ENCODE measurements at regions not wholly inside any gene's neighbourhood (a gene's known extent, or its start where the extent isn't known, plus 50 kb on each side); places are given as distances from the start of the nearest gene placed in this dataset.

DNA sequence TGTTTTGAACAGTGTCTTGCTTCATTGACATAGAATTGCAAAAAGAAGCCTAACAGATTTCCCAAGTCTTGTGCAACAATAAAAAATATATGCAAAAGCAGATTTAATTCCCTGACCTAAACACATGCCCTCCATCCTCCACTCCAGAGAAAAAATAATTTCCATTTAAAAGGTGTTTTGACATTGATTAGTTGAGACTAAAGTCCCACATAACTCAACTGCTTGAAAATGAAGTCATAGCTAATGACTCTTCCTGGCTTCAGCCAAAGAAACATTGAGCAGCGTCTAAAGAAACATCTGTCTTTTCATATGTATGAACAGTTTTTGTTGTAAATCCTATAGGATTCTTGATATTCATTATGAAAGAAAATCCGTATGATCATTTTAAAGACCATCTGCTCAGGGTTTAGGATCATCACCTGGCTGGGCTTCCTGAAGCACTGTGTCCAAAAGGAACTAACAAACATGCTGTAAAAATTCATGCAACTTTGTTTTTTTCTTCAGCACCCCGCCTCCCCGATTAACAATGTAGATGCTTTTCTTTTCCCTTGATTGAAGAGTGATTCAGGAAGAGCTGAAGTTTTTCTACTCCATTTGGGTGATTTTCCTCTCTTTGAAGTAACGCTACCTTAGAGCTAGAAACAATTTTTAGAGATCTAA is 273.4 kb downstream of the HS3ST1 start:
- POLR2A ChIA-PET = no interaction called here
- no peak for TF ChIP-seq RBM34 (IDR thresholded peaks at IDR 0.05; ENCODE audit: borderline replicate concordance, insufficient read depth, low read length)
- TF ChIP-seq CHD4 (IDR thresholded peaks at IDR 0.05; ENCODE audit: insufficient read depth, insufficient replicate concordance, low read depth, low read length, poor library complexity, severe bottlenecking) = no peak
- TF ChIP-seq, protein P1, sequence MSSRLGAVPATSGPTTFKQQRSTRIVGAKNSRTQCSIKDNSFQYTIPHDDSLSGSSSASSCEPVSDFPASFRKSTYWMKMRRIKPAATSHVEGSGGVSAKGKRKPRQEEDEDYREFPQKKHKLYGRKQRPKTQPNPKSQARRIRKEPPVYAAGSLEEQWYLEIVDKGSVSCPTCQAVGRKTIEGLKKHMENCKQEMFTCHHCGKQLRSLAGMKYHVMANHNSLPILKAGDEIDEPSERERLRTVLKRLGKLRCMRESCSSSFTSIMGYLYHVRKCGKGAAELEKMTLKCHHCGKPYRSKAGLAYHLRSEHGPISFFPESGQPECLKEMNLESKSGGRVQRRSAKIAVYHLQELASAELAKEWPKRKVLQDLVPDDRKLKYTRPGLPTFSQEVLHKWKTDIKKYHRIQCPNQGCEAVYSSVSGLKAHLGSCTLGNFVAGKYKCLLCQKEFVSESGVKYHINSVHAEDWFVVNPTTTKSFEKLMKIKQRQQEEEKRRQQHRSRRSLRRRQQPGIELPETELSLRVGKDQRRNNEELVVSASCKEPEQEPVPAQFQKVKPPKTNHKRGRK (tag; IDR thresholded peaks at IDR 0.05) = no peak
- no peak for TF ChIP-seq MAFK (IDR thresholded peaks at IDR 0.05; ENCODE audit: low read length)
- no peak for TF ChIP-seq ZNF165 (CRISPR knock-in tag; IDR thresholded peaks at IDR 0.05; ENCODE audit: borderline replicate concordance)
- TF ChIP-seq, protein P2, sequence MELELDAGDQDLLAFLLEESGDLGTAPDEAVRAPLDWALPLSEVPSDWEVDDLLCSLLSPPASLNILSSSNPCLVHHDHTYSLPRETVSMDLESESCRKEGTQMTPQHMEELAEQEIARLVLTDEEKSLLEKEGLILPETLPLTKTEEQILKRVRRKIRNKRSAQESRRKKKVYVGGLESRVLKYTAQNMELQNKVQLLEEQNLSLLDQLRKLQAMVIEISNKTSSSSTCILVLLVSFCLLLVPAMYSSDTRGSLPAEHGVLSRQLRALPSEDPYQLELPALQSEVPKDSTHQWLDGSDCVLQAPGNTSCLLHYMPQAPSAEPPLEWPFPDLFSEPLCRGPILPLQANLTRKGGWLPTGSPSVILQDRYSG (tag; conservative IDR thresholded peaks at IDR 0.05; ENCODE audit: low read depth) = no peak
- no peak for TF ChIP-seq YBX1 (IDR thresholded peaks at IDR 0.05)
- TF ChIP-seq NFRKB (IDR thresholded peaks at IDR 0.05; ENCODE audit: low read depth) = no peak
- no peak for TF ChIP-seq FOXJ3 (CRISPR knock-in tag; IDR thresholded peaks at IDR 0.05)
- TF ChIP-seq, protein P3, sequence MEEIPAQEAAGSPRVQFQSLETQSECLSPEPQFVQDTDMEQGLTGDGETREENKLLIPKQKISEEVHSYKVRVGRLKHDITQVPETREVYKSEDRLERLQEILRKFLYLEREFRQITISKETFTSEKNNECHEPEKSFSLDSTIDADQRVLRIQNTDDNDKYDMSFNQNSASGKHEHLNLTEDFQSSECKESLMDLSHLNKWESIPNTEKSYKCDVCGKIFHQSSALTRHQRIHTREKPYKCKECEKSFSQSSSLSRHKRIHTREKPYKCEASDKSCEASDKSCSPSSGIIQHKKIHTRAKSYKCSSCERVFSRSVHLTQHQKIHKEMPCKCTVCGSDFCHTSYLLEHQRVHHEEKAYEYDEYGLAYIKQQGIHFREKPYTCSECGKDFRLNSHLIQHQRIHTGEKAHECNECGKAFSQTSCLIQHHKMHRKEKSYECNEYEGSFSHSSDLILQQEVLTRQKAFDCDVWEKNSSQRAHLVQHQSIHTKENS (CRISPR knock-in tag; IDR thresholded peaks at IDR 0.05) = no peak
- TF ChIP-seq ZNF134 (CRISPR knock-in tag; conservative IDR thresholded peaks at IDR 0.05) = no peak
- TF ChIP-seq STAT5B (CRISPR knock-in tag; IDR thresholded peaks at IDR 0.05) = no peak
- TF ChIP-seq TBL1XR1 (IDR thresholded peaks at IDR 0.05; ENCODE audit: low read length in 2 of 2) = no peak
- TF ChIP-seq PCBP2 (IDR thresholded peaks at IDR 0.05; ENCODE audit: low read depth, low read length, poor library complexity, severe bottlenecking) = no peak
- Histone ChIP-seq H3K27me3 (ENCODE audit: control insufficient read depth in 2 of 2, insufficient read depth in 2 of 2, low read length in 2 of 2) (no peaks in the 10 kb centered on the region), H3K79me2 (ENCODE audit: control insufficient read depth, insufficient read depth, low read length) (no peaks in the 10 kb centered on the region), H3K4me2 (ENCODE audit: insufficient read depth, low read length) (no peak overlapping the region), H3K27ac (ENCODE audit: extremely low read depth, low read depth, low read length) (no peak overlapping the region), H3K9me1 (ENCODE audit: control insufficient read depth, insufficient read depth, low read length) (no peaks in the 10 kb centered on the region), H3K4me3 (no peak overlapping the region), H3K4me1 (replicated peaks in 1 of 2; ENCODE audit: control insufficient read depth in 2 of 2, insufficient read depth in 2 of 2, low read length in 2 of 2) (no peaks in the 10 kb centered on the region), H3K9ac (ENCODE audit: insufficient read depth in 1 of 2, low read depth in 2 of 2, low read length in 2 of 2) (no peak overlapping the region), H2AFZ (ENCODE audit: low read depth, low read length) (no peak overlapping the region), H3K36me3 (ENCODE audit: control insufficient read depth, insufficient read depth, low read length) (no peaks in the 10 kb centered on the region), H3K9me3 (replicated peaks; ENCODE audit: control insufficient read depth, insufficient read depth, low read depth, low read length) (peaks cover 2% of the 10 kb centered on the region; the same call in 1 of the 2 replicates), H4K20me1 (replicated peaks; ENCODE audit: control insufficient read depth, insufficient read depth, low read length) (no peaks in the 10 kb centered on the region)
- DNase-seq (ENCODE audit: extremely low read depth in 1 of 4, low spot score in 3 of 4) = no peak
- BruUV-seq (replicated peaks) = no TSS peak
- no peak for ATAC-seq
- in situ Hi-C loops (cut with MboI) = no loop called here
- no peak for FAIRE-seq
- WGBS (ENCODE audit: insufficient coverage, low coverage, missing lambda C conversion rate) = 0% methylated on average over 5 of the region's 5 CpGs
- CTCF ChIA-PET (ENCODE audit: low intra/inter-chr PET ratio) = no interaction called here
- intact Hi-C loops (cut with micrococcal nuclease) = no loop called here
